ENCODE measurements at regions not wholly inside any gene's neighbourhood (a gene's known extent, or its start where the extent isn't known, plus 50 kb on each side); places are given as distances from the start of the nearest gene placed in this dataset.
"Not testable (repeated sequence)": the region's sequence is repeated elsewhere in the genome, so short reads cannot be mapped to it uniquely, and the experiment has no call there.

DNA sequence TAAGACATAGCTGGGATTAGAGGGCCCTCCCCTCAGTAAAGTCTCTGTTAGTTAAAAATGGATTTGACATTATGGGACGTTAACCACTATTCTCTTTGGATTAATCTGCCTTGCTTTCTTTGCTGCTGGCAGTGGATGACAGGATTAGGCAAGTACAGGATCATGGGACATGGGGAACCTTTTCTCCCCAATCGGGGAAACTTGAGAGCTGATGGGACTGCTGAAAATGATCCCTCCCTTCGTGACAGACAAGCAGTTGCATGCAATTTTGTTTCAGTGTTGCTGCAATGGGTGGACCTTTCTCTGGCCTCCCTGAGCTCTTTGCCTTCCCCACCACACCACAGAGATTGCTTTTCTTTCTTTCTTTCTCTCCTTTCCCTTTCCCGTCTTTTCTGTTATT, 120.2 kb upstream of the BANK1 start:
- no peak for DNase-seq

DNA sequence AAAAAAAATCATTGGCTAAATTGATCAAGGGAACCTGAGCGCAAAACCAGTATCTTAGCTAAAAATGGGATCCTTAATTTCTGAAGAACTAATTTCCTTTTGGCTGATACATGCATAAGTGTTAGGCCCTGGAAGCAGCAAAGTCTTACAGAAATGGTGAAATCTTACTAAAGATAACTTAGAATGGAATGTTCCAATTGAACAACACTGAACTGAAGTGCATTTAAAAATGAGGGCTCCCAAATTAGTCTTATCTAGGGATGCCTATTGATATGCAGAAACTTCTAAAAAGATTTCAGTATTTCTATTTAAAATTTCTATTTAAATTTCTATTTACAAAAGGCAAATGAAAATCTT, 120.7 kb upstream of the BANK1 start:
- DNase-seq, result no peak

DNA sequence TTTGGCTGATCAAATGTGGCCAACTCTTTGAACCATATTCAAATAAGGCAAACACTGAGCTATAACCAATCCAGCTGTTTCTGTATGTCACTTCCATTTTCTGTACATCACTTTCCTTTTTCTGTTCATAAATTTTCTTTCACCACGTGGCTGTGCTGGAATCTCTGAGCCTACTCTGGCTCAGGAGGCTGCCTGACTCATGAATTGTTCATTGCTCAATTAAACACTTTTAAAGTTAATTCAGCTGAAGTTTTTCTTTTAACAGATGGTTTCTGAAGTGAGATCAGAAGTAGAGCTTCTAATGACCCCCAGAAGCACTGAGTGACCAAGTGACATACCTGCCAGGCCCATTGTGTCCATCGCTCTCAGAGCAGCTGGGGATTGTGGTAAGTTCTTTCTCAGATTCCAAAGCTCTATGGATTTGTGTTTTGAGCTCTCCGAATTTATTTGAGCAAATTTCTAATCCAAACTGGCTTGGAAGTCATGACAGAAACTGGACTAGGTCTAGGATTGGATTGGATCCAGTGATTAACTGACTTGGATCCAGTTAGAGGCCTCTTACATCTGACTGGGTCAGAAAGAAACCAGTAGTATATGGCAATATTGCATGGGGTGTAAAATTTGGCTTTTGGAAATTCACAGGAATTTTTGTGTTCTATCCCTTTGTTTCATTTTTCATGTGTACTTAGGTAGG, 121.2 kb upstream of the BANK1 start:
- no peak for DNase-seq

DNA sequence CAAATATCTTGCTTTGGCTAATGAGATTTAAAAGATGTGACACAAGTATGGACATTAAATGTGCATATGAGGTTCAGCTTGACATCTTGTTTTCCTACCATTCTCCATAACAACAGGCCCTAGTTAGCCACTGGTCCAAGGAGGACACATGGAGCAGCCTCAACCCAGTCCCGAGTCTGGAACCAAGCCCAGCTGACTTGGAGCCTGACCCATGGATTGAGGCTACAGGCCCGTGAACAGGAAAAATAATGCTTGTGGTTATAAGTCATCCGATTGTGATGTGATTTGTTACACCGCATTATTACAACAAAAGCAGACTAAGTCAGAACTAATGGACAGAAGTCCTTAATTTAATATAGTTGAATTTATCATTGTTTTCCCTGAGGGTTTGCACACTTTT, 123.2 kb upstream of the BANK1 start:
- DNase-seq, result no peak

DNA sequence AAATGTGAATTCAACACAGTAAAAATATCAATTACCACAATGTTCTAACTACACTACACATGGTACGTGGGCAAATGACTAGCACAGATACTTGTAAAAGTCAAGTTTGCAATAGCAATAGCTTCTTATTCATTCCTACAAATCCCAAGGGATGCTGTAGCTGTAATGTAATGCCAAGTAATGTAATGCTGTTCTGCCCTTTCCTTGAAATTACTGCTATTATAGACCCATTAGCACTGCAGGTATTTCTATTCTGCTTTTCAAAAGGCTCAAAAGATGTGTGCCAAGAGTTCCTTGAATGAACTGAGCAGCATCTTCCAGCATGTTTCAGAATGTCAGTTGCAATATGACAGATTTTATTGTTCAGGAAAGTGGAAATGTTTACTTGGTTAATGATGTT, 129.9 kb upstream of the BANK1 start:
- no peak for DNase-seq

DNA sequence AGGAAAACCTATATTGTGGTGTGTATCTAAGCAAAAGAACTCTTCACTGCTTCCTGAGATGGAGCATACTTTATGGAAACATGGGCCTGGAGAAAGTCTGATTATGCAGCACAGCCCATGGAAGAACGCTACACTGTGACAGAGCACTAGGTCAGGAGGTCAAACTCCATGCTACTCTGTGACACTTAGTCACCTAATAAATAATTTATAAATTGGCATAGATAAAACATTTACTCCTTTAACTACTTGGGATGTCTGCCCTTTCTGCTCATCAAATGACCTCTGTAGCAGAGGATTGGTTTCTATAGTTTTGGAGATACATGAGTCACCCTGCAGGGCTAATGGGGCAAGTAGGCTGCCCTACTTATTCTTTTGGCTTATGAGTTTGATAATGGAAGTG, 134.7 kb upstream of the BANK1 start:
- DNase-seq, result no peak

DNA sequence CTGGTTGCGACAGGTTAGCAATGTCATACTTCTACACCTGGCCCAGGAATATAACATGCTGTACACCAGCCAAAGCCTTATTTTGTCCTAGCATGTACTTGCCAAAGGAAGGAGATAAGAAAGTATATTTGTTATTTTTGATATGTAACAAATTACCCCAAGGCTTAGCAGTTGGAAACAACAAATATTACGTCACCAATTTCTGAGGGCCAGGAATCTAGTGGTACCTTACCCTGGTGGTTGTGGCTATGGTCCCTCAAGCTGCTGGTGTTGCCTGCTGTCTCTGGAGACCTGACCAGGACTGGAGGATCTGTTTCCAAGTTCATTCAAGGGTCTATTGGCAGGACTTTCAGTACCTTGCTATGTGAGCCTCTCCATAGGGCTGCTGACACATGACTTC, 135.5 kb upstream of the BANK1 start:
- DNase-seq, result no peak

DNA sequence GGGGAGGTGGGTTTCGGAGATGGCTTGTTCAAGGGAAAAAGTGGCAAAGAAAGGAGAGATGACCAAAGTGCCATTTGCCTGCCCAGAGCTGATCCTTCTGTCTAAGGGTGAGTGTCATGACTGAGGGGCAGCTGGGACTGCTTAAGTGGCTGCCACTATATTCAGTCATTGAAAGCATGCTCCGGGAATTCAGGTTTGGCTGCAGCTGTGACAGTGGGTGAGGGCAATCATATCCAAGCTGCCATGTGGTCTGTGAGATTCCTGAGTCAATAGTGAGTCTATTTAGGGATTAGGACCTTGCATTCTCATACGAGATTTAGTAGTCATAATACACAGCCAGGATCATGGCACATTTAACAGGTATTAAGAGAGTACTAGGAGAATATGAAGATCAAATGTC, 138.8 kb upstream of the BANK1 start:
- no peak for DNase-seq

DNA sequence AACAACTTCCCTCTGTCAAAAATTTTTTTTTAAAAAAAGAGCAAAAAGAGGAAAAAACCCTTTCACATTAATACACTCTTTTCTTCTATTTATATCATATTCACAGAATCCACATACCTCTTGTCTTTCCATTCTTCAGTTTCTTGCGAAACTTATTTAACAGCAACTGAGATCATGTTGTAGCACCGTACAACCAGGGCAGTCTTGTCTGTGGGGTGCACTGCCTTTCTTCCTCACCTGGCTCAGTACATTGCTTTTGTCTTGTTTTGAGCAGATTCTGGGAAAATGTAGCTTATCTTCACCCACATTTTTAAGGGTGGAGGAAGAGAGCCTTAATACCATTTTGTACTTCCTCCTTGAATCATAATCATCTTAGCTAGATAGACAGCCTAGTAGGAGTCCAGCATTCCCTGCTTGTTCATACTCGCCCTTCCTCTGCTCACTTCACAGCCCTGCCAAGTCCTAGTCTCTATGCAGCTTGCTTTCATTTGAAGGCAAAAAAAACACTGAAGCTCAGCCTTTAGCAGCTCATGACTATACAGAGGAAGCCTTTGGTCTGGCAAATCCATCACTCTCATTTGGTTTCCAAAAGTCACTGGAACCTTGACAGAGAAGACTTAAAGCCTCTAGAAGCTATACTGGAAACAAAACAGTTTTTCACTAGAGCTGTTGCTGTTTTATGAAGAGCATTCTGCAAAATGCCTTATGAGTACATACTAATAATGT, 140.6 kb upstream of the BANK1 start:
- DNase-seq, result no peak

DNA sequence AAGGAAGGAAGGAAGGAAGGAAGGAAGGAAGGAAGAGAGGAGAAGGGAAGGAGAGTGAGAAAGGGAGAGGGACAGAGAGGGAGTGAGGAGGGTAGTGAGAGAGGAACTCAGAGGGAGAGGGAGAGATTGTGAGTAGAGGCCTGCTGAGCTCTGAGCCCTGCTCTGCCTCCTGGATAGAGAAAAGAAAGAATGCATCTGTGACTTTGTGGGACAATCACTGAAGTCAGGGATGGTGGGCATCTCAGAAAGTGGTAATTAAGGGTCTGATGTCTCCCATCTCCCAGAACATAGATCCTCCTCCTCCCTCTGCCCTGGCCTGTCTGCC, 142.9 kb upstream of the BANK1 start:
- DNase-seq, result no peak

DNA sequence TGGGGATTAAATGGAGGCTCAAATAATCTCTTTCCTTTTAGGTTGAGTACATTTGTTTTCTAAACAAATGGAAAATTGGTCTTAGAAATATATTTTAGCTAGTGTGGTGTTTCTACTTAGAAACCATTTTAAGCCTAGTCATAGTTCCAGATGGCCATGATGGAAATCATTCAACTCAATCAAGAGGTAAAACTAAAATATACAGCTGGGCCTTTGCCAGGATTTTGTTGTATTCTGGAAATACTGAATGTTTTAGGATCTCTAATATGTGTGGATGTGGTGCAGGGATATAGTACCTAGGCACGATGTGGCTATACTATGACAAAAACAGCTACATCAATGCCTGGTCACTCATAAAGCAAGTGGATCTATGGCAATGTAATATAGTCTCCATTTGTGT, 146.0 kb upstream of the BANK1 start:
- no peak for DNase-seq

DNA sequence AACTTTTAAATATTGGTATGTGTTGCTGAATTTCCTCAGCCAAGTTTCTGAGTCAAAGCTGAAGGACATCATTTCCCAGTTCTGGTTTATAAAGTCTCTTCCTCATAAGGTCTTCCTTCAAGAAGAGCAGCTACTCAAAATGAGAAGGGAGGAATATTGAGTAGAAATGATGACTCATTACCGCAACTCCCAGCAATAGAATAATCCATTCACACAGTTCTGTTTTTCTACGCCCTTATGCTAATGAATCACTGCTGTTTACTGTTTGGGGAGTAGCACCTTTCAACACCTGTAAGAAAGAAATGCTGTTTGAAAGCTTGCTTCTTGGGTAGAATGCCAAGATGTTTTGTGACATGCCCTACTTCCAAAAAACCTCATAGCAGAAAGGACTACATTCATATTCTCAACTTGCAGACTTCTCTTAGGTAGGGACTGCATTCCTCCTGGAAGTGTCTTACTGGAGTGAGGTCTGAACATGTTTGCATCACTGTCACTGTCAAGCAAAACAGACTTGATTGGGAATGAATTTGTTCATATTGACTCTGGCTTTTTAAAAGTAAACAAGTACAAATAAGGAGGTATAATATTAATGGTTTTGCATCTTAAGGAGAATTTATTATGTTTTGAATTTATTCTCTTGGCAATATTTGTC, 147.2 kb upstream of the BANK1 start:
- no peak for DNase-seq

DNA sequence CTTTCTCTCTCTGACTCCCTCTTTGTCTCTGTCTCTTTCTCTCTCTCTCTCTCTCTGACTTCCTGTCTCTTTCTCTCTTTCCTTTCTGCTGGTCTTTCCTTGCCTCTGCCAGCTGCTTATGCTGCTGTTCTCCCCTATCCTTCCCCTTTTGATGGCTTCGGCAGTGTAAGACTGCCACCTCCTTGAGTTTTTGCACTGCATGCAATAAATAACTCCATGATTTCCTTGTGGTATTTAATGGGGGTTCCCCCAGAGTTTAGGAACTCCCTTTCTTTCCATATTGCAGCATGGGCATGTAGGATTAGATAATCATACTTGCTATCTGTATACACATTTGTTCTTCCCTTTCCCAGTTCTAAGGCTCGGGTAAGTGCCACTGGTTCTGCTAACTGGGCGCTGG, 157.8 kb upstream of the BANK1 start:
- DNase-seq, result not testable (repeated sequence)

DNA sequence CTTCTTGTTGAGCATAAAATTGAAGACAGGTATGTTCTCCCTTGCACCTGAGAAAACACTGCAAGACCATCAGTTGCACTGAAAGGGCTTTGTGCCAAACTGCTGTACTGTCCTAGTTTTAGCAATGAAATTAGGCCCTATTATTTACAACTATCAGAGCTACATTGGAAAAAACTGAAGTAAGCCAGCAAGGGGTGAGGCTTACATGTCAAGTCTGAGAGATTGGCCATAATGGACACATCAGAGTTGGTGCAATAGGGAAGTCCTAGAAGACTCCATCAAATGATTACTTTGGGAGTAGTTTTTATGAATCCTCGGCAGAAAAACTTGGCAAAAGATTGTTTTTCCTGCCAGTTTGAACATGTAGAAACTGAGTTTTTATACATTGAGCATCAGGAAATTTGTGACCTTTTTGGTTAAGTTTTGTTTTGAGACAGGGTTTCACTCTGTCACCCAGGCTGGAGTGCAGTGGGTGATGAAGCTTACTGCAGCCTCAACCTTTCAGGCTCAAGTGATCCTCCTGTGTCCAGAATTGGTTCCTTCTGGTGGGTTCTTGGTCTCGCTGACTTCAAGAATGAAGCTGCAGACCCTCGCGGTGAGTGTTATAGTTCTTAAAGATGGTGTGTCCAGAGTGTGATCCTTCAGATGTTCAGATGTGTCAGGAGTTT, 160.1 kb upstream of the BANK1 start:
- DNase-seq, result no peak

DNA sequence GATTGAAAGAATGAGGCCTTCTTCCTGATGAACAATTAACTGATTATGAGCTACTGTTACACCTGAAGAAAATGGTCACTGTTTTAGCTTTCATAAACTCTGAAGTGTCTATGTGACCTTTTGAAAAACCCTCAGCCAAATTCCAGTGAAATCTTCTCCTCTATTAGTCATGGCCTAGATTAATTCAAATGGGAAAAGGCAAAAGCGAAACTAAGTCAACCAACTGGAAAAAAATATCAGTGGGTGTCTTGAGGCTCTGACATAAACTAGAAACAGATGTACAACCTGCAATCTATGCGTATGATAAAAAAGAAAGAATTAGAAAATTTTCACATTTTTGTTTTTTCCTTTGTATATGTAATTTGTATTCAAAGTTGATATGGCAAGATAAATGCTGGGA, 169.4 kb upstream of the BANK1 start:
- DNase-seq, result peak; percentile 13

DNA sequence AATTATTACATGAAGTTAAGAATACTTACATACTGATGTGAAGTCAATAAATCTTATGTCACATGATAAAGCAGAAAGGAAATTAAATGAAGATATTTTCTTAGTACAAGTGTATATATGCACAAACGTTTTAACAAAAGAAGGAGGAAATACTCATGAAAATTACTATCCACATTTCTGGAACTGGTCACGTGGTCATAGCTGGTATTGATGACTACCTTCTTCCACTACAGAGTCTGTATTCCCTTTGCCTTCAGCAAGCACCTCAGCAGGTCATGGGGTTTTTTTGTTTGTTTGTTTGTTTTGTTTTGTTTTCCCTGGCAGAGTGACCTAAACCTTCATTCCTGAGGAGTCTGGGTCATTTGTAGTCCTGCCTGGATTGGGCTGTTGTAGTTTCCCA, 174.9 kb upstream of the BANK1 start:
- DNase-seq, result no peak

DNA sequence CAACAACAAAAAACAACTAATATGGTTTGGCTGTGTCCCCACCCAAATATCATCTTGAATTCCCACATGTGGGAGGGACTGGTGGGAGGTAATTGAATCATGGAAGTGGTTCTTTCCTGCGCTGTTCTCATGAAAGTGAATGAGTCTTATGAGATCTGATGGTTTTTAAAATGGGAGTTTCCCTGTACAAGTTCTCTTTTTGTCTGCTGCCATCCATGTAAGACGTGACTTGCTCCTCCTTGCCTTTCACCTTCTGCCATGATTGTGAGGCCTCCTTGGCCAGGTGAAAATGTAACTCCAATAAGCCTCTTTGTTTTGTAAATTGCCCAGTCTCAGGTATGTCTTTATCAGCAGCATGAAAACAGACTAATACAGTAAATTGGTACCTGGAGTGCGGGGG, 183.5 kb upstream of the BANK1 start:
- not testable (repeated sequence) for DNase-seq

DNA sequence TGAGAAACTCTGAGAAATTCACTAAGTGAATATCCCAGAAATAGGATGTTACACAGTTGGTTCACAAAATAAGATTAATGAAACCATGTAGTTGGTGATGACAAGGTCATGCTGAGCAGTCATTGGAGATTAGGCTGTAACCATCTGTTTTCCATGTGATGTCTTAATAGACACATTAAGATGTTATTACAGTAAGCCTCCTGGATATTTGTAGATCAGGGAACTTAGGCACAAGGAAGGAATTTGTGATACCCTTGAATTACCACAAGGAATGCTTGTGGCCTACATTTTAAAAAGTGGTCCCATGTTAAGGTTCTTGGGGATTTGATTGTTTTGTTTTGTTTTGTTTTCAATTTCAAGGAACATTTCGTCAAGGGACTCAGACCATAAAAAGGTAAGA, 185.6 kb upstream of the BANK1 start:
- DNase-seq, result peak; percentile 0

DNA sequence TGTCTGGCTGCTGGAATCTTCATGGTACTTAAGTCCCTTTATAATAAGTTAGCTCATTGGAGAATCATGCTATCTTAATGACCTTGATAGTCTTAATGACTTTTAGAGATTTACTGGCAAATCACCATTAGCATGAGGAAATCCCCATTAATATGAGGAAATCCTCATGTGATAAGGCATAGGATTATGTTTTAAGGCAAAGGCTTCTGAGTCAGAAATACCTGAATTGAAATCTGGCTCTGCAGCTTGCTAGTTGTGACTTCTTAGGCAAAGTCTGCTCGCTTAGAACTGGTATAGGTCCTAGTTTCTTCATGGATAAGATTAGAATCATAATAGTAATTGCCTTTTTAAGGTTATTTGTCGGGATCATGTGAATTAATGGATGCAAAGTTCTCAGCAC, 190.2 kb upstream of the BANK1 start:
- DNase-seq, result no peak

DNA sequence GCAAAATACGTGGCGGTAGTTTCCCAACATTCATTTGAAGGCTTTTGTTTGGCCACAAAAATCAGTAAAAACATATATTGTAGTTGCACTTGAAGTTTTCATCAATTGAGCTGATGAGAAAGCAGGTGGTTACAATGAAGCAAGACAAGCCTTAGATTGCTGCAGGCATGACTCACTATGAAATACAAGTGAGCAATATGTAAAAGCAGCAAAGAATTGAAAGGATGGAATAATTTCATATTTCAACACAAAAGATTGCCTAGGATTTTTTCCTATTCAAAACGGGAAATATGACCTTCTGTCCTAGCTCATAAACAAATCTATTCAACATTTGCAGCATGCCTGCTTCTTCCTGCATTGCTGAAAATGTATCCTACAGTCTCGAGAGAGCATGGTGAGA, 190.9 kb upstream of the BANK1 start:
- DNase-seq, result peak; percentile 11

DNA sequence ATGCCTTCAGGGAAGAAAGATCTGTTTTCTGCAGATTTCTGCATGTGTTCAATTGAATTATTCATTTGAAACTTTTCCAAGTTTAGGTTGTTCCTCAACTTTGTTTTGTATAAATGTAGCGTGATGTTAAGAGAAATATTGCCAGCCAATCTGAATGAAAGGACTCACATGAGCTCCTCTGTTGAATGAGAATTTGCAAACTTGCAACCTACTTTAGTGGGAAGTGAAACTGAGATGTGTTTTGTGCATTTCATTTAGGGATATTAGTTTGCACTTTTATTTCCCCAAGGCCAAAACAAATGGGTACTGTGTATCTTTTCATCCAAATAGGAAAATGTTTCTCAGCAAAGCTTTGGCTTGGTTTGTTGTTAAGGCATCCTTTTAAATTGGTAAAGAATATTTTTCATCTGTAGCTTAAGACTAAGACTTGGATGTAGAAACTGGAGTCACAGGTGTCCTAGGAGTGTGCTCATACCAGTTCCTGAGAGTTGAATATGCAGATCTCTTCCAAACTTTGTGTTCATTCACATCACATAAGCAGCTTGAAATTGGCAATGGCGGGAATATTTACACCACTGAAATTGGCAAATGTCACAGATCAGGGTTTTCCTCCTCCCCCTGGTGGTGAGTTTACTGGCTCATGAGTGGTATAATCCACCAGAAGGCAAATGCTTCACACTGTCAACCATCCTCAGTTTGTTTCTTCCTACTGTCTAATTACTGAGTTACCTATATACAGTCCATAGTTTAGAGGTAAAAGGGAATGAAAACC, 193.6 kb upstream of the BANK1 start:
- DNase-seq, result peak; percentile 1

DNA sequence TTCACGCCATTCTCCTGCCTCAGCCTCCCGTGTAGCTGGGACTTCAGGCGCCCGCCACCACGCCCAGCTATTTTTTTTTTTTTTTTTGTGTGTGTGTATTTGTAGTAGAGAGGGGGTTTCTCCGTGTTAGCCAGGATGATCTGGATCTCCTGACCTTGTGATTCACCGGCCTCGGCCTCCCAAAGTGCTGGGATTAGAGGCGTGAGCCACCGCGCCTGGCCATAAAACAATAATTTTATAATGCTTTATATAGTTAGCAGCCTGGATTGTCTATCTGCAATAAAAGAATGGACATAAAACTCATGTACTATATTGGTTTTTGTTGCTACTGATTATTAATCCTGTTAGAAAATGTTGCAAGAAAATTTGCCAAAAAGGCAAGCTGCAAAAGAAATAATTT, 195.9 kb upstream of the BANK1 start:
- no peak for DNase-seq

DNA sequence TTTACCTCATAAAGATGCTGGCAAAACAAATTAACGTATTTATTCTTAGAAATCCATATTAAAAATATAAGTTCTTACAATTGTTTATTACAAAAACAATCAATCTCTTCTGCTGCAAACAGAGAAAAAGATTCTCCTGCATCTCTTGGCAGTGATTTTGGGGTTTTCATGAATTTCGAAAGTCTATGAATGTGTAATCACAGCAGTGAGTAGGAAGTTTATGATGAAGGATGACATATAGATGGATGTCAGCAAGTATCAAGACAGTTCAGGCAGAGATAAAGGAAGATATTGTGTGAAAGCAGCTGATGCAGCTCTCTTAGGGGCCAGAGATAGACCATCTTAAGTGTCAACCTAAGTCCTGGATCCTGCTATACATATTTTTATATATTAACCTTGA, 196.9 kb upstream of the BANK1 start:
- no peak for DNase-seq
